Middle frontal gyrus (tissue), 1 donor: ENCODE measurements at regions not wholly inside any gene's neighbourhood (a gene's known extent, or its start where the extent isn't known, plus 50 kb on each side); places are given as distances from the start of the nearest gene placed in this dataset.

ENCODE experiments used
- DNase-seq: peaks from one replicate; pipeline ENCODE4 v3.0.0-alpha.2; 2015; ENCODE audit warnings: low spot score; ENCODE audit errors: extremely low spot score

- no peak for DNase-seq
Measured at GRCh38 chr5:159385536-159385935, 55.2 kb upstream of the IL12B start.

- DNase-seq = no peak
Measured at GRCh38 chr5:159386028-159386711, 55.9 kb upstream of the IL12B start.

GRCh38 chr5:159392871-159393270 lies 62.6 kb upstream of the IL12B start:
- no peak for DNase-seq

GRCh38 chr5:159393854-159394274 lies 63.6 kb upstream of the IL12B start:
- DNase-seq = no peak

GRCh38 chr5:159395202-159395601 lies 64.9 kb upstream of the IL12B start:
- no peak for DNase-seq

- DNase-seq = no peak
Measured at GRCh38 chr5:159398936-159399335, 68.6 kb upstream of the IL12B start.

- no peak for DNase-seq
Measured at GRCh38 chr5:159400476-159400875, 70.2 kb upstream of the IL12B start.

GRCh38 chr5:159402311-159402710 lies 72.0 kb upstream of the IL12B start:
- DNase-seq = no peak

- no peak for DNase-seq
Measured at GRCh38 chr5:159402856-159403255, 72.6 kb upstream of the IL12B start.

GRCh38 chr5:159403906-159404681 lies 73.8 kb upstream of the IL12B start:
- no peak for DNase-seq

- no peak for DNase-seq
Measured at GRCh38 chr5:159405611-159406031, 75.3 kb upstream of the IL12B start.

- DNase-seq = no peak
Measured at GRCh38 chr5:159406571-159406970, 76.3 kb upstream of the IL12B start.

- no peak for DNase-seq
Measured at GRCh38 chr5:159409801-159410200, 79.5 kb upstream of the IL12B start.

- no peak for DNase-seq
Measured at GRCh38 chr5:159410480-159410879, 80.2 kb upstream of the IL12B start.

GRCh38 chr5:159411115-159411514 lies 80.8 kb upstream of the IL12B start:
- no peak for DNase-seq

- DNase-seq = no peak
Measured at GRCh38 chr5:159412284-159413046, 82.2 kb upstream of the IL12B start.

GRCh38 chr5:159414021-159414420 lies 83.7 kb upstream of the IL12B start:
- DNase-seq = no peak

- no peak for DNase-seq
Measured at GRCh38 chr5:159415301-159415937, 85.1 kb upstream of the IL12B start.

GRCh38 chr5:159416438-159416837 lies 86.2 kb upstream of the IL12B start:
- DNase-seq = no peak

- DNase-seq = no peak
Measured at GRCh38 chr5:159417170-159417569, 86.9 kb upstream of the IL12B start.

GRCh38 chr5:159419576-159419975 lies 89.3 kb upstream of the IL12B start:
- DNase-seq = no peak

GRCh38 chr5:159420940-159421339 lies 90.7 kb upstream of the IL12B start:
- no peak for DNase-seq
